IPS-NIHi7 (cell line): ENCODE measurements at regions not wholly inside any gene's neighbourhood (a gene's known extent, or its start where the extent isn't known, plus 50 kb on each side); places are given as distances from the start of the nearest gene placed in this dataset.

Experiments
- DNase-seq: peaks from one replicate; pipeline ENCODE4 v3.0.0; 2012; ENCODE audit warnings: mixed read lengths; ENCODE audit errors: extremely low spot score

DNA sequence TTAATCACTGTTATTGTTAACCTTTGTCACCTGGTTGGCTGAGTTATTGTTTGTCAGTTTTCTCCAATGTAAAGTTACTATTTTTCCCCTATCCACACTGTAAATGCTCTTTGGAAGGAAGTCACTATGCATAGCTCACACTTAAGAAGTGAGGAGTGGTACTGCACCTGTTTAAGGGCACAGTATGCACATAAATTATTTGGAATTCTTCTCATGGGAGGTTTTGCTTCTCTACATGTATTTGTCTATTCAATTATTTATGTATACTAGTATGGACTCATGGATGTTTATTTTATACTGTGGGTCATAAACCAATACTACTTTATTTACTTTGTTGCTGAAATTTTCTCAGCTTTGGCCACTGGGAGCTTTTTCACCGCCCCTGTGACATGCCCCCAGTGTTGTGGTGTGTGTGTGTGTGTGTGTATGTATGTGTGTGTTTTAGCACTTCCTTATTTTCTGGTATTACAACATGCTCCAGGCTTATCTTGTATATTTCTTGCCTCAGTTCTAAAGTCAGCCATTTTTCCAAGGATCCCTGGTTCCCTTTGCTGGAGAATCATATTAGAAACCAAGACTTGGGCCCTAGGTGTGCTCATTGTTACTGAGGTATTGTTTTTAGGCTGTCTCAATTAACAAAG lies 290.5 kb downstream of the KBTBD8 start:
- no peak for DNase-seq

- no peak for DNase-seq
These were observed 291.5 kb downstream of the KBTBD8 start for GRCh38 chr3:67289626-67290025.

DNA sequence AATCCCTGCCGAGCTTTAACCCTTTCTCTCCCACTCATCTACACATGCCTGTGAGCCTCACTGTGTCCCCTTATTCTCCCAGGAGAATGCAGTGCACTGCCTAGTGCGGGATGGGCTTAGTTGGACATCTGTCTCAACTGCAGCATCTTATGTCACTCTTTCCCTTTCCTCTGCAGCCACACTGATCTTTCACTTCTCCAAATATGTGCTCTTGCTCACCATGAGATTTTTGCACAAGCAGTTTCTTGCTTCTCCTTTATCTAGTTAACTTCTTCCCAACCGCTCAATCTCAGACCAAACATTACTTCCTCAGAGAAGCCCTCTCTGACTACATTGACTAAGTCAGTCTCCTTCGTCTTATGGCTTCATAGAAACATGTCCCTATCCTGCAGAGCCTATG lies 292.3 kb downstream of the KBTBD8 start:
- DNase-seq: no peak

DNA sequence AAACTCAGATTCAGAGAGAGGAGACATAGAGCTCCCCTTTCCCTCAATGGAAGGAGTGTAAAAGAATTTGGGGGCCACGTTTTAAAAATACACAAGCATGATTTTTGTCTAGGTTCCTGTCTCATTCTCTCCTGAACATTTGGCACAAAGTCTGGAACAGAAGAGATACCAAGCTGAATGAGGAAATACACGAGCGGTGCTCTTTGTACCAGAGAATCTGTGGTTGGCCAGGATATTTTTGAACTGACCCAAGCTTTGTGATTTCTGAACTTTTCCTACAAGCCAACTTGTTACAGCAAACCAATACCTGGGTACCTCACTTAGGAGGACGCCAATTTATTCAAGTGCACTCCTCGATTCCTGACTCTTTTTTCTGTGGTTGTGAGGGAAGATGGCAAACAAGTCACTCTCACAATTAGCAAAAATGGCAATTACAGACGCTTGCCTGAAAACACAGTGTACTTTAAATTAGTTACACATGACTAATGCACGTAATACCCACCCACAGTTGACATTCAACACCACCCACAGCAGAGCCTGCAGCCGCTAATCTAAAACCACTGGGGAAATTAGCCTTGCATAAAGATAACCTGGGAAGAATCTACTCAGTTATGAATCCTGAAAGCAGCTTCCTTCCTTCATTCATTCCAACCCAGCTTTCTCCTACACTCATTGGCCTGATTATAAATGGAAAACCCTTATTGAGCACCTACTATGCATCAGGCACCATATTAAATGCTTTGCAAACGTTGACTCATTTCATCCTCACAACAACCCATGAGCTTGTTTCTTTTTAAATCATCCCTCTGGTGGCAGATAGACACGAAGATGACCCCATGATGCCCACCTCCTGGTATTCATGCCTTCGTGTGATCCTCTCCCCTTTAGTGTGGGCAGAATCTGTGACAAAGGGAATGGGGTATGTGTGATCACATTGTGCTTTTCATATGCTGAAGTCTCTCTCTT lies 293.5 kb downstream of the KBTBD8 start:
- no peak for DNase-seq

DNA sequence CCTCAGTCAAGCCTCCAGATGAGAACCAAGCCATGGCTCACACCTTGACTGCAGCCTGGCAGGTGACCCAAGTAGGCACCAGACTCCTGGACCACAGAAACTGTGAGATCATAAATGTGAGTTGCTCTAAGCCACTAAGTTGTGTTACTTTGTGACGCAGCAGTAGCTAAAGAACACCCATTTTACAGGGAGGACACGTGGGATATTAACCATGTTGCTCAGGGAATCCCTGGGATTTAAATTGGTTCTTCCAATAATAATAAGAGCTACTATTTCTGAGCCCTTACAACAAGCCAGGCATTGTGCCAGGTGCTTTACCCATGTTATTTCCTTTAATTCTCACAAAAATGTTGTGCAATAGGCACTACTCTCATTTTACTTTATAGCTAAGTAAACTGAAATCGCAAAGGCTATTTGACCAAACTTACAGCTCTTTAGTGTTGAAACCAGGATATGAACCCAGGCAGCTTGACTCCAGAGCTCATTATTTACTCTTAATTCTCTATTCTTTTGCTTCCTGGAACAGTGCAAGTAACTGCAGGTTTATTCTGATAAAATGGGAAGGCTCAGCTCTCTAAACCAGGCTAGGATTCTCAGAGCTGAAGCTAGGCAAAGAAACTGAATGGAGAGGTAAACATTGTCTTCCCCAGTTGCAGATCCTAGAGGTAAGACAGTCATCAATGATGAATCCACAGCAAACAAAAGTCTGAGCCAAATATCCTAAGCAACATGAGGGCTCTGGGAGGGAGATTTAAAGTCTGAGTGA lies 294.4 kb downstream of the KBTBD8 start:
- no peak for DNase-seq

GRCh38 chr3:67294341-67294740 lies 296.2 kb downstream of the KBTBD8 start:
- no peak for DNase-seq

DNA sequence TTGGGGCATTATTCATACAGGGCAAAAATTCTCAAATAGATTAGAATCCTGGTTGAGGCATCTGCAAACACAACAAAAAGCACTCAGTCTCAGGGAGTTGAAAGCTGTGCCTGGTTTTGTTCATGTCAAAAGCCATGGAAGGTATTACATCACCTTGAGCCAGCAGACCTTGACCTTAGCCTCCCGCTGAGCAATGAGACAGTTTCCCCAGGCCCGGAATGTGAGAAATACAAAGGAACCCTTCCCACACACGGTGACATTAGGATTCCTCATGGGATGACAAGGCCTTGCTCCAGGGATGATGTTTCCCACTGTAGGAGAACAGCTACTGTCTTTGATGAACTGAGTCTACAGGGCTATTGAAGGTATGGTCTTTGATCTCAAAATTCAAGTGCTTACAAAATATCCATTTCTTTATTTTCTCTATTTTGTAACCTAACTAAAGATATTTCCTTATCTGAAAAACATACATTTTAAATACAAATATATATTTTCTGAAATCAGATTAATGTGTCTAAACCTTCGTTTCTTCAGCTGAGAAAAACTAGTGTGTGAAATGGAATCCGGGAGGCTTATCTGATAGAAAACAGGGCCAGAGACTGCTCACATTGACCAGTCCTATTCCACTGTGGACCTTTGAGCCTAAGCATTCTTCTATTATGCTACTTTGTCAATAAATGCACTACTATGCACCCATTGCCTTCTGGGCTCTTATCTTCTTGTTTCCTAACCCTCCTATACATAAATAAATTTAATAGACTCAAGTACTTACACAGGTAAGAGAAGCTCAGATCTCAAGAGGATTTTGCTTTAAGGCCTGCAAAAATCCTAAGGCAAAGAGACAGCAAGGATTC lies 298.2 kb downstream of the KBTBD8 start:
- peak; percentile 58 for DNase-seq

DNA sequence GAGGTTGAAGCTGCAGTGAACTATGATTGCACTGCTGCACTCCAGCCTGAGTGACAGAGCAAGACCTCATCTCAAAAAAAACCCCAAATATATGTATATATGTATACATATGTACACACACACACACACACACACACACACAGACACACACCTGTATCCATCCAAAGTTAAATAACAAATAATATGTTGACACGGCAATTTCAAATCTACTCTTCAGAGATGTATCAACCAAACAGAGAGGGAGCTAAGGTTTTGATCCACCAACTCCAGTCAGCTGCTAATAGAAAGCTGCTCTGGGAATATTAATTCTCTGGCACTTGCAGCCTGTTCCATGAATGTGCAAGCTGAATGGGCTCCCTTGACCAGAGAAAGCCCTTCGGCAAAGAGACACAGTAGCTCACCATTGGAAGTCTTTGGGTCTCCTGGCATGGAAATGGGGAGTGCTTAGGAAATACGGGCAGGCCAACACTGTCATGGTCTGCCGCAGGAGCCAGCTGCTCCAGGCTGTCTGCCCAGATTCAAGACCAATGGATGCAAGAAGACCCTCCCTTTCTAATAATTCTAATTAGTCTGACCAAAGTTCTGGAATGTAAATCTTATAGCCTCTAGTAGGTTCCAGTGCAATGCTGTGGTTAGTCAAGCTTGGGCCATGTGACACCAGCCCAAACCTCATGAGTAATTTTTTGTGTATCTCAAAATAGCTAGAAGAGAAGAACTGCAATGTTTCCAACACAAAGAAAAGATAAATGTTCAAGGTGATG lies 299.8 kb downstream of the KBTBD8 start:
- no peak for DNase-seq

- no peak for DNase-seq
These were observed 303.4 kb downstream of the KBTBD8 start for GRCh38 chr3:67301556-67301955.

GRCh38 chr3:67302489-67302888 lies 304.4 kb downstream of the KBTBD8 start:
- no peak for DNase-seq

DNA sequence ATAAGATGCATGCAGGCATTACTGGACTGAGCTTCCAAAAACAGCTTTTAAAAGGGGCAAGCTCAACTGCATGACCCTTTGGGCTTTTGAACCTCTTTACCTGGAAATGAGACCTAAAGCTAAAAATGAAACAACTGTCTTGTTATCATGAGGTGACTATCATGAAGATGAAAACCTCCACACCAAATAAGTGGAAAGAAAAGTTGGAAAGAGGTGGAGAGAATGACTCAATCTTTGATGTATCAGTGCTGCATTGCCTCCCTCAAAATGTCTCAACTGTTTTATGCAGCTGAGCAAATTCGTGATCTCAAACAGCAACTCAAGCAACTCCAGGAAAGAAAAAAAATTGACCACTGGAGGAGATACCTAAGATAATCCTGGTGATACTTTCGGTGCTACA lies 307.1 kb downstream of the KBTBD8 start:
- DNase-seq: no peak

GRCh38 chr3:67305922-67306321 lies 307.8 kb downstream of the KBTBD8 start:
- DNase-seq: no peak

GRCh38 chr3:67311440-67311839 lies 313.3 kb downstream of the KBTBD8 start:
- DNase-seq: peak; percentile 13

- DNase-seq: no peak
These were observed 314.0 kb downstream of the KBTBD8 start for GRCh38 chr3:67312155-67312554.

DNA sequence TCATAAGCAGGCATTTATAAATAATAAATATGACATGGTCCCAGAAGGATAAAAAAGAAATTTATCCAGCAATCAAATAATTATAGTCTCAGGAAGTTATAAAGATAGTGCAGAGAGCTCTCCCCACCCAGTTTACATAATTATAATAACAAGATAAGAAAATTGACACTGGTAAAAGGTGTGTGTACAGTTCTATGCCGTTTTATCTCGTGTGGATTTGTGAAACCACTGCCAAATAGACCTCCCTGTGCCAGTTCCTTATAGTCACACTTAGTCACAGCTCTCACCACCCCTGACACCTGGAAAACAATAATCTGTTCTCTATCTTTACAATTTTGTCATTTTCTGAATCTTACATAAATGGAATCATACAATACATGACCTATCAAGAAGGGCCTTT lies 320.1 kb downstream of the KBTBD8 start:
- DNase-seq: no peak

GRCh38 chr3:67324554-67324953 lies 326.4 kb downstream of the KBTBD8 start:
- no peak for DNase-seq
